ENCODE measurements at regions not wholly inside any gene's neighbourhood (a gene's known extent, or its start where the extent isn't known, plus 50 kb on each side); places are given as distances from the start of the nearest gene placed in this dataset.

GRCh38 chr3:137958636-137959035, 51.3 kb upstream of the CLDN18 start:
- H3K4me1 ChIP-seq (ENCODE audit: low read depth, poor library complexity, severe bottlenecking) = no peaks in the 10 kb centered on the region
- H3K79me2 ChIP-seq (ENCODE audit: insufficient read depth, low read depth) = no peaks in the 10 kb centered on the region
- no peak for TF ChIP-seq CTCF (conservative IDR thresholded peaks at IDR 0.05; ENCODE audit: low read depth, low read length)
- no peak overlapping the region for H2AFZ ChIP-seq (ENCODE audit: low read depth)
- H4K20me1 ChIP-seq (ENCODE audit: insufficient read depth) = no peaks in the 10 kb centered on the region
- no peak overlapping the region for H3K9ac ChIP-seq
- H3K27me3 ChIP-seq (ENCODE audit: insufficient read depth, low read depth) = no peaks in the 10 kb centered on the region
- no peaks in the 10 kb centered on the region for H3K36me3 ChIP-seq (ENCODE audit: insufficient read depth)
- no peak overlapping the region for H3K4me2 ChIP-seq
- H3K4me3 ChIP-seq (IDR thresholded peaks at IDR 0.05; ENCODE audit: insufficient read depth, low read depth, low read length) = no peak overlapping the region
- no peak overlapping the region for H3K27ac ChIP-seq
